ENCODE measurements at regions not wholly inside any gene's neighbourhood (a gene's known extent, or its start where the extent isn't known, plus 50 kb on each side); places are given as distances from the start of the nearest gene placed in this dataset.

DNA sequence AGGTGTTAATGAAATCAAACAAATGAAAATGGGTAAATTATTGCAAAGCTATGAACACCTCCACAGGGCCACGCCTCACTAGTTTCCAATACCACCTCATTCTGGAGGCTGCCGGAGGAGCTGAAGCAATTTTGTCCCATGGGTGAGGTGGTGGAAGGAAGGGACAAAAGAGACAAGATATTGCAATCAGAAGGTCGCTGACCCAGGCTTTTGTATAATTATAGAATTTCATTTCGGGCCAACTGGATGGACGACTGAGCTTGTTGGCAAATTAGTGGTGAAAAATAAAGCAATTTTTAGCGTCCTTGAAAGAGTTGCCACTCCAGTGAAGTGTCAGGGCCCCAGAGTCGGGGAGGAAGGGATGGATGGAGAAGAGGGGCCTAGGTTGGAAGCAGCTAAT lies 147.9 kb downstream of the CYLD start:
- H3K4me3 ChIP-seq (ENCODE audit: low read depth, low read length) = no peak overlapping the region
- DNase-seq (ENCODE audit: low read depth) = no peak

DNA sequence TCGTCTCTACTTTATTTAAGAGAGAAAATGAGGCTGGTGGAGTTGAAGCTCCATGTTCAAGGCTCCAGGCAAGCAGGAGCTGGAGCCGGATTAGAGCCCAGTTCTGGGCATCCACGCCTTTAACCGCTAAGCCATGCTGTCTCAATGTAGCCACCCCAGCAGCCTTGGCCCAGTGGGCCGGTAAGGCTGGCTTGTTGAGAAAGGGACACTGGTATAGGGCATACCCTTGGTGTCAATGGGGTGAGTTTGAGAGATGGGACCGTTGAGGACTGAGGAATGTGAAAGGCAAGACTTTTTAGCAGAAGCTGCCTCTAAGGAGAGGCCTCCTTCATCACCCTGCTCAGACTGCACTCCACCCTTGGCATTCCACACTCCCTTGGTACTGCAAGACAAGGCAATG lies 147.4 kb downstream of the CYLD start:
- H3K4me3 ChIP-seq (ENCODE audit: low read depth, low read length) = no peak overlapping the region
- DNase-seq (ENCODE audit: low read depth) = no peak

DNA sequence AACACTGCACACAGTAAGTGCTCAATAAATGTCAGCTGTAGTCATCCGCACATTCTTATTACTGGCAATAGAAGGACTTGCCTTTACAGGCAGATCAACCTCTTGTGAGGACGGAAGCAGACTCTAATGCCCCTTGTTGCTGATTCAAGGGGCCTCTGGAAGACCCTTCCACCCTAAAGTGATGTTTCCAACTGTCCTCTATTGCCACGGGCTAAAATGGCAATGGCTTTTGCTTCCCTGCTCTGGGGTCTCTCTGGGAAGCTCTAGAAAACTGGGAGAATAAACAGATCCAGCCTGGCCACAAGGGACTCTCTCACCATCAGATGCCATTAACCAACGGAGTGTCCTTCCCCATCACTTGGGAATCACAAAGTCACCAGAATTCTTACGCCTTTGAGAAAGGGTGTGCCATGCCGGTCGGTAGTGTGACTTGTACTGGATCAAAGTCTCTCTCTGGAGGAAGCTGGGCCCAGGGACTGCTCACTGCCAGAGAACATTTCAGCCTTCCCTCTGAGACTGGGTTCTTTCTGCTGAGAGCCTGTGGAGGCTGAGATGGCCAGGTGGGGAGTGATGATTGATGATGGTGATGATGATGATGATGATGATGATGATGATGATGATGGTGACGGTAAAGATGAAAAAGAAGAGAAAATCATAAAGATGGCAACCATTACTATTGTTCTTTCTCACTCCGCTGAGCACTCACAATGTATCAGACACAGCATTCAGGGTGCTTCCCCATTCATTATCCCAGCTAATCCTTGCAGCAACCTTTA lies 146.8 kb downstream of the CYLD start:
- H3K4me3 ChIP-seq (ENCODE audit: low read depth, low read length) = no peak overlapping the region
- no peak for DNase-seq (ENCODE audit: low read depth)

DNA sequence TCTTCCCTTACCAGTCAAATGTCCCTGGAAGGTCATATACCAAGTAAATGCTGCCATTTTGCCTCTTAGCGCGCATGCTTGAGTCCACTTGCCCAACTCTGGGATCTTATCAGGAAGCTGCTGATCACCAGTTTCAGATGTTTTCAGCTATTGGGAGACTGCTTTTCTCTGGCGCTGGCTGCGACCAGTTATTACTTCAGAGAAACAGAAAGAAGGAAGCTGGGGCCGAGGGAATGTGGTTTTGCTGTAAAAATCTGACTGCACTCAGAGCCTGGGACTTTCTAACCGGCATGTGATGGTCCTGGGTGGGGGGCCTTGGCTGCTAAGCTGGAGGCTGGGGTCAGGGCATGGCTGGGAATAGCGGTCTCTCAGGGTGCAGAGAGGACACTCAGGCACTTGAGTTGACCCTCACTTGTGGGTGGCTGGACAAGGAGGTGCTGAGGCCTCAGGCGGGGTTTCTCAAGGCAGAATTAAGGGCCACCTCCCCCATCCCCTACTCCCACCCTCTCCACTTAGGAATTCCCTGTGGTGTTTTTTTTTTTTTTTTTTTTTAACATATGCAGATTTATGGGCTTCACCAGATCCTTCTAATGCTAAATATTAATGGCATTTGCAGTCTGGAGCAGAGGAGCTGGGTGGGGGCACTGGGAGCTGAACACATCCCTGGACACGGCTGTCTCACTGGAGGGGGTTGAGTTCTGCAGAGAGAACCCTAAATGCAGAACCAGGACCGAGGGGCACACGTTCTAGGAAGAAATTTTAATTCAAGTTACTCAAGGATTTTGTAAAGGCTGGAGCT lies 145.8 kb downstream of the CYLD start:
- DNase-seq (ENCODE audit: low read depth) = no peak

DNA sequence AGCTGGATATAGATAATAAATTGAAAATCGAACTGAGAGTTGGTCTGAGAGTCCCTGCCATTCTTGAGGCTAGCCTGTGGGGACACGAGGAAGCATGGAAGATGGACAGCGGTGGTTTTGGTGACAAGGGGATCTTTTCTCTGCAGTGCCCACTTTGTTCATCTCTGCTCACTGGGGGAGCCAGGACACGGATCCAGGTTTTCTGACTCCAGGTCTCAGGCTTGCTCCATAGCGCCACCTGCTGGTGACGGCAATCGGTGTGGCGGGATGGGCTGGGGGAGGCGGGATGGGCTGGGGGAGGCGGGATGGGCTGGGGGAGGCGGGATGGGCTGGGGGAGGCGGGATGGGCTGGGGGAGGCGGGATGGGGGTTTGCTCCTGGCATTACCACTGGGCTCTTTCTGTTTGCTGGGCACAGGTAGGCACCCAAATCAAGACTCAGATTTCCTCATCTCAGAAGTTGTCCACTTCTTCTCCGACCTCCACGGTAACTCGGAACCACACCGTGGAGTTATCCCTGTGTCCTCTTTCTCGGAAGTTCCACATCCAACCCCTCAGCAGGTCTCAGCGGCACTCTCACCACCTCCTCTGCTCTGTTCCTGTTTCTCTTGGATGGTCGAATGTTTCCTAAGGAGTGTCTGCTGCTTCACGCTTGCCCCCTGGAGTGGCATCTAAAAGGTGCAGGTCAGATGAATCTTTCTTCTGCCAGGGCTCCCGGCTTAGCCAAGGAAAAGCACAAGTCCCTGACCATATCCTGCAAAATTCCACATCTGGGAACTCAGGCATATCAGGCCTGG lies 142.4 kb downstream of the CYLD start:
- no peak for DNase-seq (ENCODE audit: low read depth)
- H3K4me3 ChIP-seq (ENCODE audit: low read depth, low read length) = no peak overlapping the region

More for the DNA sequence above, 145.8 kb downstream of the CYLD start:
- H3K4me3 ChIP-seq (ENCODE audit: low read depth, low read length) = no peak overlapping the region

DNA sequence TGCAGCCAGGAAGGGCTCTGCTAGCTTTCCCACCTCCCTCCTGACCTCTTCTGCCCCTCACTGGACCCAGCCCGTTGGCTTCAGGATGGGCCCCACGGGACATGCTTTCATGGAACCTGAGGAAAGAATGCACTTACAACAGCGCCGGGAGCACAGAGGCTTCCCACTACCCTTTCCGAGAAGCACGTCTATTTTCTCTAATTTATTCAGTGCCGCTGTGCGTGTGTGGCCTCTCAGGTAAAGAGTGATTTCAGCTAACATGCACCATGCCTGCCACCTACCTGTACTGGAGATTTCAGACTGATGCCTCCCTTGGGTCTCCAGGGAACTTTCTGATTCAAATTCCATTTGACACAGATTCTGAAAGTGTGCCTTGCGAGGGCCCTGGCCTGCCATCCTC lies 140.1 kb downstream of the CYLD start:
- no peak overlapping the region for H3K4me3 ChIP-seq (ENCODE audit: low read depth, low read length)
- no peak for DNase-seq (ENCODE audit: low read depth)

DNA sequence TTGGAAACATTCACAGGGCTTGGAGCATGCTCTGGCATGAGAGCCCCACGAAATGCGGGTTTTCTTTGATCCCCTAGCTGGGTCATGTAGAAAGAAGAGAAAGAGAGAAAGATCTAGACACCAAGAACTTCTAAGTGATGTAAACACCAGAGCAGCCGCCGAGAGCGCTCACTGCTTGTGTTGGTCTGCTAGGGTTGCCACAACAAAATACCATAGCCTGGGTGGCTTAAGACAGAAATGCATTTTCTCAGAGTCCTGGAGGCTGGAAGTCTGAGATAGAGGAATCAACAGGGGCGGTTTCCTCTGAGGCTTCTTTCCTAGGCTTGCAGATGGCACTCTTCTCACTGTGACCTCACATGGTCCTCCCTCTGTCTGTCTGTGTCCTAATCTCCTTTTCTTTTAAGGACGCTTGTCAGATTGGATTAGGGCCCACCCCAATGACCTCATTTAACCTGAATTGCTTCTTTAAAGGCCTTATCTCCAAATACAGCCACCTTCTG lies 139.5 kb downstream of the CYLD start:
- DNase-seq (ENCODE audit: low read depth) = no peak

DNA sequence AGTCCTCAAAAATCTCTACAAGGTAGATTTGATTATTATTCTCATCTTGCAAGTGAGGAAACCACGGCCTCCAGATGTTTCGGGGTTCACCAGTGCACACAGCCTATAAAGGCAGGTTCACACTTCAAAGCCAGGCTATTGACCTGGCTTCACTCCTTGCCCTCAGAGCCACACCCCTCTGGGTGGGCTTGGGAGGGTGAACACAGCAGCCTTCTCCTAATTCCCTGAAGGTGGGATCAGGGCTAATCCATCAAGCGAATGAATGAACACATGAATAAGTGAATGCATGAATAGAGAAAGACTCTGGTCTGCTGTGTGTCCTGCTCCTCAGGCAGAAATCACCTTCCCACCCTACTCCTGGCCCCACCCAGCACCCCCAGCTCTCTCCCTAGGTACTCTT lies 139.0 kb downstream of the CYLD start:
- DNase-seq (ENCODE audit: low read depth) = no peak
- no peak overlapping the region for H3K4me3 ChIP-seq (ENCODE audit: low read depth, low read length)

More for the DNA sequence above, 139.5 kb downstream of the CYLD start:
- no peak overlapping the region for H3K4me3 ChIP-seq (ENCODE audit: low read depth, low read length)

DNA sequence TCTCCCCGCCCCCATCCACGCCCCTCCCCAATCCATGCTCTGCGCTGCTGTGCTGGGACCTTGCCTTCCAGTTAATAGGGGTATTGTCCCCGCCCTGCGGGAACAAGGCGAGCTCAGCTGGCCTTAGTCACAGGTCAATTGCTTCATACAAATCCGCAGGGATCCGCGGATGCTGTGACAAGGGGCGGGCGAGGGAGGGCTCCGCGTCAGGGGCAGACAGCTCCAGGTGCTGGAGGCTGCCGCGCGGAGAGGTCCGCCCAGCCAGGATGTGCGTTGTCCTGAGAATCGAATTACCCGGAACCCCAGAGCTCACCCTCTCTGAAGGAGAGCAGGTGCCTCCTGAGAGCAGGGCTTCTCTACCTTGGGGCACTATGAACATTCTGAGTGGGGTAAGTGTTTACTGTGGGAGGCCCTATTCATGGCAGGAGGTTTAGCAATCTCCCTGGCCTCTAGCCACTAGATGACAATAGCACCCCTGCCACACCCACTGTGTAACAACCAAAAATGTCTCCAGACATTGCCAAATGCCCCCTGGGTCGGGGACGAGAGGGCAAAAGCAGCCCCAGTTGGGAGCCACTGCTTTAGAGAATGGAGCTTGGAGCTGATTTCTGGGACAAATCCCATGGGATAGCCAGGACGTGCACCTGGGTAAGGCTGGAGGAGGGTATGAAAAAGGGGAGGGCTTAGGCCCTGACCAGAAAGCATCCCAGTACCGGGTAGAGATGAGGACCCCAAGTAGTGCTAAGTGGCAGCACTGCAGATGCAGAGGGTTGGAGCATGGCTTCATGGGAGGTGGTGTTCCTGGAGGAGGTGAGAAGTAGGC lies 138.2 kb downstream of the CYLD start:
- DNase-seq (ENCODE audit: low read depth) = no peak
- H3K4me3 ChIP-seq (ENCODE audit: low read depth, low read length) = no peak overlapping the region

DNA sequence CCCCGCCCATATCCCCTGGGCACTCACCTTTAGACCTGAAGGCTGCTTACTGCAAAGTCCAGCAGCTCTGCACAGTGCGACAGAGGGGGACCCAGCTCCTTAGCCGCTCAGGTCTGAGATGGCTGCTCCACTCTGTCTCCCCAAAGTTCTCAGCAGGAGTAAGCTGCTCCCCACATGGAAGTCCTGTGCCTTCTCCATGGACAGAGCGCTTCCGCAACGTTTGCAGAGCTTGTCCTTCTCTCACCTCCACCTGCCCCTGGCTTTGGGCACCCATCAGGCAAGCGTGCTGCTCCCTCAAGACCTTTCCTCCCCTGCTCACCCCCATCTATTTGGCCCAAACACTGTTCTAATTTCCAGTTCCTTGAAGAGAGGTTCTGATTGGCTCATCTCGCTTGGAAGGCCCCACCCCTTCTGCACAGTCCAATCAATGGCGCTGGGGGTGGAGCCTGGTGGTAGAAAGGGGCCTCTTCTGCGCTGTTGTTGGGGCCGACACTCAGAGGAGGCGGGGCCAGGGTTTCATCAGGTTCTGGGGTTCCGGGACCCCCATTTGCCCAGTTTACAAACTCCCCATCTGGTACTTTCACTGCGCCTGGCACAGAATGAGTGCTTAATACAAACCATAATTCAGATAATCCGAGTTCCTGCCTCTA lies 137.2 kb downstream of the CYLD start:
- no peak overlapping the region for H3K4me3 ChIP-seq (ENCODE audit: low read depth, low read length)
- no peak for DNase-seq (ENCODE audit: low read depth)

DNA sequence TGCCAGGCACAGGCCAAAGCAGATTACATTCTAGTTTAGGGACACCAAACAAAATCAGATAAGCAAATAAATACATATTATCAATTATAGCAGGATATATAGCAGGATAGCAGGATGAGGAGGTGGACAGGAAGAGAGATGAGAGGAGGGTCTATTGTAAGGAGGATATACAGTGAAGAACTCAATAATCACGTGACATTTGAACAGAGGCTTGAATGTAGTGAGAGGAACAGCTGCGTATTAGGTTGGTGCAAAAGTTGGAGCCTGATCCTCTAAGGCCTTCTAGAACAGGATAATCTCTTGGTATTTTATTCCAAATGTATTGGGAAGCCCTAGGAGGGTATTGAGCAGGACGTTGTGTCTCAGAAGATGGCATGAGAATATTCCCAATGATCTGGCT lies 136.7 kb downstream of the CYLD start:
- H3K4me3 ChIP-seq (ENCODE audit: low read depth, low read length) = no peak overlapping the region
- no peak for DNase-seq (ENCODE audit: low read depth)

DNA sequence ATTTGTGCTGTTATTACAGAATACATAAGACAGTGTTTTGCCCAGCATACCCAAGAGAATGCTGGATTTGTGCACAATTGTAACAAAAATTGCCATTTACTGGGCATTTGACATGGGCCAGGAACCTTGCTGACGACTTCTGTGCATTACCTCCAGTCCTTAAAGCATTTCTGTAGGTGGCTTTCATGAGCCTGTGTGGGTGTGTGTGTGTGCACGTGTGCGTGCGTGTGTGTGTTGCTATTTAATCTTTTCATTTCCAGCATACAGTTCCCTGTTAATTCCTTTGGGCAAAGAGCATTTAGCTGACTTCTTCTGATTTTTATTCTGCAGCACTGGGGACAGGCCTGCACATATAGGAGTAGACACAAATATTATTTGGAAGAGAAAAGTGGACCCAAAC lies 134.4 kb downstream of the CYLD start:
- no peak overlapping the region for H3K4me3 ChIP-seq (ENCODE audit: low read depth, low read length)
- no peak for DNase-seq (ENCODE audit: low read depth)

DNA sequence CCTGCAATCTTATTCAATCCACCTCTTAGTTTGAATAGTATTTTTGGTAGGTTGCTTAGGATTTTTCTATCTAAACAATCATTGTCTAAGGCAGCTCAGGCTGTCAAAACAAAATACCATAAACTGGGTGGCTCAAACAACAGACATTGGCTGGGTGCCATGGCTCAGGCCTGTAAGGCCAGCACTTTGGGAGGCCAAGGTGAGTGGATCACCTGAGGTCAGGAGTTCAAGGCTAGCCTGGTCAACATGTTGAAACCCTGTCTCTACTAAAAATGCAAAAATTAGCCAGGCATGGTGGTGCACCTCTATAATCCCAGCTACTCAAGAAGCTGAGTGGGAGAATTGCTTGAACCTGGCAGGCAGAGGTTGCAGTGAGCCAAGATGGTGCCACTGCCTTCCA lies 126.7 kb downstream of the CYLD start:
- no peak overlapping the region for H3K4me3 ChIP-seq (ENCODE audit: low read depth, low read length)
- DNase-seq (ENCODE audit: low read depth) = no peak

DNA sequence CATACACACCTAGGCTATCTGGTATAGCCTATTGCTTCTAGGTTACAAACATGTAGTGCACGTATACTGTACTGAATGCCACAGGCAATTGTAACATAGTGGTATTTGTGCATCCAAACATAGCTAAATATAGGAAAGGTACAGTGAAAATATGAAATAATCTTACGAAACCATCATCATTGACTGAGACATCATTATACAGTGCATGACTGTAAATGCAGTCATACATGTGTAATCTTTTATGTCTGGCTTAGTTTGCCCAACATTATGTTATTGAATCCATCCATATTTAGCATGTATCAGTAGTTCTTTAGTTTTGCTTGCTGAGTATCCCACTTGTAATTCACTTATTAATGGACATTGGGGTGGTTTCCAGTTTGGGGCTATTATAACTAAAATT lies 124.9 kb downstream of the CYLD start:
- H3K4me3 ChIP-seq (ENCODE audit: low read depth, low read length) = no peak overlapping the region
- no peak for DNase-seq (ENCODE audit: low read depth)

DNA sequence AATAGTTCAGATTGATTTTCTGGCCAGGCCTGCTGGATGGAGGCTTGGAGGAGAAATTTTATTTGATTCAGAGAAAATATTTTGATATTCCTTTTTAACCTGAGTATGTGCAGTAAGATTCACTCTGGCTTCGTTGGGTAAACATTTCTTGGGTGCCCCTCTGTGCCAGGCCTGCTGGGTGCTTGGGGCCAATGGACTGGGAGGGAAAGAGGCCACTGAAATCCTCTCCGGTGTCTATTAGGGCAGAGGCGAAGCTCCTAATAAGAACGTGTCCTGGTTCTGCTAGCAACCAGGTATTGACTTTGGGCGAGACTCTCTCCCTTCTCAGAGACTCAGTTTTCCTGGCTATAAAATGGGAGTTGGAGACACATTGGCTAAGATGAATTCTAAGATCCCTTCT lies 122.5 kb downstream of the CYLD start:
- no peak for DNase-seq (ENCODE audit: low read depth)
- H3K4me3 ChIP-seq (ENCODE audit: low read depth, low read length) = no peak overlapping the region

DNA sequence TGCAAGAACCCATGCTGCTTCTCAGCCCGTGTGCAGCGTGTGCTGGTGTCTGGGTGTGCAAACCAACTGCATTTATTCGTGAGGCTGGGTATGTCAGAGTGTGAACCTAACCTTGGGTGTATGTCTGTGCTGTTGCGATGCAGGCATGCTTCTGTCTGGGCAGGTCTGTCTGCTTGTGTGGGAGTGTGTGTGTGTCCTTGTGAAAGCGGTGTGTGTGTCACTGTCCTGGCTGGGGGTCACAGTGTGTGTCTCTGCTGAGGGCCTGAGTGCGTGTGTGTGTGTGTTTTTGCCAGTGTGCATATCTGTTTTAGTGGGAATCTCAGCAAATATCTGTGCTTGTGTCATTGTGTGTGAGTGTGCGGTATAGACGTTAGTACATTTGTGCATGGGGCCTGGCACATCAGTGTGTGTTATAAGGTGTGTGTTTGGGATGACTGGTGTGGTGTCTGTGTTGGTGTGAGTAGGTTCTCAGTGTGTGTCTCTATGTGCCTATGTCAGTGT lies 121.8 kb downstream of the CYLD start:
- H3K4me3 ChIP-seq (ENCODE audit: low read depth, low read length) = no peak overlapping the region
- no peak for DNase-seq (ENCODE audit: low read depth)

DNA sequence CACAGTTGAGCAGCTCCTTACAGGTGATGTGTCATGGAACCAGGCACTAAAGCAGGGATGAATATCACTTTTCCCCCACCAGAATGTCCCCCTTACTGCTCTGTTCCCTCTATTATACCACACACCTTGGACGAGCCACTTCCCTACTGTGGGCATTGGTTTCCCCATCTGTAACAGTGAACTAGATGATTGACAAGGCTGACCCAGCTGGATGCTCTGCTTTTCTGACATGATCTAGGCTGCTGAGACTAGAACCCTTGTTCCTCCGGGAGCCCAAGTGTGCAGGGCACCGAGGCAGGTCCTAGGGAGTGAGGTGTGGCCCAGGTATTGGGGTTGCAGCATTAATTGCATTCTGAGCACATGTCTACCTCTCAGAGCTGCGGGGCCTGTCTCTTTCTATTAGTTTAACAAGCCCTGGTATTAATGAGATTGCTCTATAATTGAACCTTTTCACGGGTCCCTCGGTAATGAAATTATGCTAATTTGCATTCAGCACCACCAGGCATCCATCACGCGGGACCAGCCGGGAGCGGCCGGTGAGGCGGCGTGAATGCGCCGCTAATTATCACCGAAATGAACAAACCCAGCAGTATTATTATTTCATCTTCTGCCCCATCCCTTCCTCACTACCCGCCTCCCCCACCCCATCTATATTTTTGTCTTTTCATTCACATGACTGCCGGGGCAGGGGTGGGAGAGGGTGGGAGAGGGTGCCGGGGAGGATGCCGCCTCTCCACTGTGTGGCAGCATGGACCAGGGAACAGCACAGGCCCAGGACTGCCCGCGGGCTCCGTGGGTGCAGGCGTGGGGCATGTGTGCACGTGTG lies 121.1 kb downstream of the CYLD start:
- no peak overlapping the region for H3K4me3 ChIP-seq (ENCODE audit: low read depth, low read length)
- no peak for DNase-seq (ENCODE audit: low read depth)

DNA sequence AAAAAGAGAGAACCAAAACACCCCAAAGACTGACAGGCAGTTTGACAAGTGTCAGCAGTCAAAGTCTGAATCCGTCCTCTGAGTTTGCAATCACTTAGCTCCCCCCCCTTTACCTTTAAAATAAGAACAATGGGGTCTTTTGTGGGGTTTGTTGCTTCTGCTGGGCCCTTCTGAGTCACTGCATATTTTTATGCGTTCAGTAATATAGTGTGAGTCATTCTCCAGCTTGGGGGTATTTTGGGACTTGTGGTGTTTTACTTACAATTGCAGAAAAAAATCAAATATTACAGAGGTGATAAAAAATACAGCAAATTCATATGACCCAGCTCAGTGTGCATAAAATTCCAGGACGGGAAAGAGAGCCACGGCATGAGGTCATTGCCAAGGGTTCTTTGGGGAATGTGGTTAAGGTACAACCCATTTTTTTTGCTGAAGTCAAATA lies 120.1 kb downstream of the CYLD start:
- DNase-seq (ENCODE audit: low read depth) = peak; percentile 14

More for the DNA sequence above, 120.1 kb downstream of the CYLD start:
- no peak overlapping the region for H3K4me3 ChIP-seq (ENCODE audit: low read depth, low read length)

All from skeletal muscle cell (primary cell).